Upper lobe of right lung (tissue), 1 donor: ENCODE measurements at regions not wholly inside any gene's neighbourhood (a gene's known extent, or its start where the extent isn't known, plus 50 kb on each side); places are given as distances from the start of the nearest gene placed in this dataset.

Source experiments
- ATAC-seq: fragments of 200-7000 bp; cut with Tn5 transposase; one replicate; pipeline ENCODE4 v1.9.1; 2020; ENCODE audit warnings: mild to moderate bottlenecking, moderate library complexity
- DNase-seq: peaks from one replicate; pipeline ENCODE4 v3.0.0-alpha.2; 2020
- H3K27ac ChIP-seq: fragments of 200-600 bp; one replicate; pipeline ENCODE4 v1.8.0; 2022
- H3K27me3 ChIP-seq: fragments of 200-600 bp; one replicate; pipeline ENCODE4 v1.8.0; 2022; ENCODE audit warnings: mild to moderate bottlenecking
- H3K36me3 ChIP-seq: fragments of 200-600 bp; one replicate; pipeline ENCODE4 v1.8.0; 2022
- H3K4me1 ChIP-seq: fragments of 200-600 bp; one replicate; pipeline ENCODE4 v1.8.0; 2022
- H3K4me3 ChIP-seq: fragments of 200-600 bp; one replicate; pipeline ENCODE4 v1.8.0; 2022; ENCODE audit warnings: mild to moderate bottlenecking
- H3K9me3 ChIP-seq: fragments of 200-600 bp; one replicate; pipeline ENCODE4 v1.8.0; 2022
- intact Hi-C: fragments of 100-400 bp; cut with DNase I; formaldehyde crosslinking; loops from one replicate; pipeline ENCODE4 v1.11.0; 2022
- TF ChIP-seq, protein P1 (sequence below): fragments of 200-600 bp; IDR thresholded peaks from one replicate; pipeline ENCODE4 v1.8.0; 2022; ENCODE audit warnings: antibody characterized with exemption
- donor health status: DM: no; HTN: yes; CAD: no; lungs with severe emphysema.

GRCh38 chr7:109967406-109967805, 1123.5 kb upstream of the LRRN3 start:
- no peaks in the 10 kb centered on the region for H3K9me3 ChIP-seq
- intact Hi-C loops: no loop called here

GRCh38 chr7:109983618-109984017, 1107.3 kb upstream of the LRRN3 start:
- Histone ChIP-seq H3K27me3 (no peaks in the 10 kb centered on the region), H3K4me3 (no peak overlapping the region), H3K27ac (no peak overlapping the region), H3K36me3 (no peaks in the 10 kb centered on the region), H3K9me3 (no peaks in the 10 kb centered on the region), H3K4me1 (no peaks in the 10 kb centered on the region)
- ATAC-seq: no peak
- TF ChIP-seq, protein P1, sequence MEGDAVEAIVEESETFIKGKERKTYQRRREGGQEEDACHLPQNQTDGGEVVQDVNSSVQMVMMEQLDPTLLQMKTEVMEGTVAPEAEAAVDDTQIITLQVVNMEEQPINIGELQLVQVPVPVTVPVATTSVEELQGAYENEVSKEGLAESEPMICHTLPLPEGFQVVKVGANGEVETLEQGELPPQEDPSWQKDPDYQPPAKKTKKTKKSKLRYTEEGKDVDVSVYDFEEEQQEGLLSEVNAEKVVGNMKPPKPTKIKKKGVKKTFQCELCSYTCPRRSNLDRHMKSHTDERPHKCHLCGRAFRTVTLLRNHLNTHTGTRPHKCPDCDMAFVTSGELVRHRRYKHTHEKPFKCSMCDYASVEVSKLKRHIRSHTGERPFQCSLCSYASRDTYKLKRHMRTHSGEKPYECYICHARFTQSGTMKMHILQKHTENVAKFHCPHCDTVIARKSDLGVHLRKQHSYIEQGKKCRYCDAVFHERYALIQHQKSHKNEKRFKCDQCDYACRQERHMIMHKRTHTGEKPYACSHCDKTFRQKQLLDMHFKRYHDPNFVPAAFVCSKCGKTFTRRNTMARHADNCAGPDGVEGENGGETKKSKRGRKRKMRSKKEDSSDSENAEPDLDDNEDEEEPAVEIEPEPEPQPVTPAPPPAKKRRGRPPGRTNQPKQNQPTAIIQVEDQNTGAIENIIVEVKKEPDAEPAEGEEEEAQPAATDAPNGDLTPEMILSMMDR: no peak
- intact Hi-C loops: no loop called here
- DNase-seq: no peak

More at GRCh38 chr7:109967406-109967805, 1123.5 kb upstream of the LRRN3 start:
- DNase-seq (no peak), ATAC-seq (no peak)
- Histone ChIP-seq H3K4me1 (no peaks in the 10 kb centered on the region), H3K27ac (no peak overlapping the region), H3K36me3 (no peaks in the 10 kb centered on the region), H3K27me3 (no peaks in the 10 kb centered on the region), H3K4me3 (no peak overlapping the region)
- TF ChIP-seq, protein P1: no peak

DNA sequence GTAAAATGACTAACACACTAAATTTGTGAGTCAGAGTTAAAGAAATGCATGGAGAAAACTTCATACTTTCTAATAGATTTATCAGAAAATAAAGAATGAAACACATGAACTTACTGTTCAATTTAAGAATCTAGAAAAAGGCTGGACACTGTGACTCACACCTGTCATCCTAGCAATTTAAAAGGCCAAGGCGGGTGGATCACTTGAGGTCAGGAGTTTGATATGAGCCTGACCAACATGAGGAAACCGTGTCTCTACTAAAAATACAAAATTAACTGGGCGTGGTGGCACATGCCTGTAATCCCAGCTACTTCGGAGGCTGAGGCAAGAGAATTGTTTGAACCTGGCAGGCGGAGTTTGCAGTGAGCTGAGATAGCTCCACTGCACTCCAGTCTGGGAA, 1106.2 kb upstream of the LRRN3 start:
- H3K4me1 ChIP-seq: no peaks in the 10 kb centered on the region
- H3K4me3 ChIP-seq: no peak overlapping the region
- no peaks in the 10 kb centered on the region for H3K36me3 ChIP-seq
- ATAC-seq (no peak), DNase-seq (no peak)
- intact Hi-C loops: no loop called here
- TF ChIP-seq, protein P1: no peak
- no peaks in the 10 kb centered on the region for H3K9me3 ChIP-seq
- H3K27me3 ChIP-seq: no peaks in the 10 kb centered on the region
- no peak overlapping the region for H3K27ac ChIP-seq

DNA sequence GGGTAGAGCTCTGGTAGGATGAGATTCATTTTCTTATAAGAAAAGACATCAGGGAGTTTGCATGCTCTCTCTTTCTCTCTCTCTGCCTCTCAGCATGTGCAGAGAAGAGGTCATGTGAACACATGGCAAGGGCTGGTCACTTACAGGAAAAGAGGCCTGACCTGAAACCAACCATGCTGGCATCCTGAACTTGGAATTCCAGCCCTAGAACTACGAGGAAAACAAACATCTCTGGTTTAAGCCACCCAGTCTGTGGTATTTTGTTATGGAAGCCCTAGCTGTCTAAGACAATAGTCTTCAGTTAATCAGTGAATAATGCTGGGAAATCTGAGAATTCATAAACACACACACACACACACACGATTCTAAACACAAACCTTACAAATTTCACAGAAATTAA, 1104.2 kb upstream of the LRRN3 start:
- Histone ChIP-seq H3K9me3 (no peaks in the 10 kb centered on the region), H3K27me3 (no peaks in the 10 kb centered on the region), H3K4me1 (no peaks in the 10 kb centered on the region), H3K4me3 (no peak overlapping the region), H3K27ac (no peak overlapping the region), H3K36me3 (no peaks in the 10 kb centered on the region)
- intact Hi-C loops: no loop called here
- TF ChIP-seq, protein P1: no peak
- ATAC-seq (no peak), DNase-seq (no peak)

- DNase-seq (no peak), ATAC-seq (no peak)
- H3K27me3 ChIP-seq: no peaks in the 10 kb centered on the region
- intact Hi-C loops: no loop called here
- H3K36me3 ChIP-seq: no peaks in the 10 kb centered on the region
- no peaks in the 10 kb centered on the region for H3K9me3 ChIP-seq
- TF ChIP-seq, protein P1: no peak
- no peak overlapping the region for H3K27ac ChIP-seq
- no peaks in the 10 kb centered on the region for H3K4me1 ChIP-seq
- H3K4me3 ChIP-seq: no peak overlapping the region
Observed at GRCh38 chr7:109996411-109996810, 1094.5 kb upstream of the LRRN3 start.

- intact Hi-C loops: no loop called here
- Histone ChIP-seq H3K4me1 (no peaks in the 10 kb centered on the region), H3K4me3 (no peak overlapping the region), H3K9me3 (no peaks in the 10 kb centered on the region), H3K27ac (no peak overlapping the region), H3K36me3 (no peaks in the 10 kb centered on the region), H3K27me3 (no peaks in the 10 kb centered on the region)
- ATAC-seq (no peak), DNase-seq (no peak)
- TF ChIP-seq, protein P1: no peak
Observed at GRCh38 chr7:109996927-109997326, 1094.0 kb upstream of the LRRN3 start.
